ENCODE measurements at regions not wholly inside any gene's neighbourhood (a gene's known extent, or its start where the extent isn't known, plus 50 kb on each side); places are given as distances from the start of the nearest gene placed in this dataset.

DNA sequence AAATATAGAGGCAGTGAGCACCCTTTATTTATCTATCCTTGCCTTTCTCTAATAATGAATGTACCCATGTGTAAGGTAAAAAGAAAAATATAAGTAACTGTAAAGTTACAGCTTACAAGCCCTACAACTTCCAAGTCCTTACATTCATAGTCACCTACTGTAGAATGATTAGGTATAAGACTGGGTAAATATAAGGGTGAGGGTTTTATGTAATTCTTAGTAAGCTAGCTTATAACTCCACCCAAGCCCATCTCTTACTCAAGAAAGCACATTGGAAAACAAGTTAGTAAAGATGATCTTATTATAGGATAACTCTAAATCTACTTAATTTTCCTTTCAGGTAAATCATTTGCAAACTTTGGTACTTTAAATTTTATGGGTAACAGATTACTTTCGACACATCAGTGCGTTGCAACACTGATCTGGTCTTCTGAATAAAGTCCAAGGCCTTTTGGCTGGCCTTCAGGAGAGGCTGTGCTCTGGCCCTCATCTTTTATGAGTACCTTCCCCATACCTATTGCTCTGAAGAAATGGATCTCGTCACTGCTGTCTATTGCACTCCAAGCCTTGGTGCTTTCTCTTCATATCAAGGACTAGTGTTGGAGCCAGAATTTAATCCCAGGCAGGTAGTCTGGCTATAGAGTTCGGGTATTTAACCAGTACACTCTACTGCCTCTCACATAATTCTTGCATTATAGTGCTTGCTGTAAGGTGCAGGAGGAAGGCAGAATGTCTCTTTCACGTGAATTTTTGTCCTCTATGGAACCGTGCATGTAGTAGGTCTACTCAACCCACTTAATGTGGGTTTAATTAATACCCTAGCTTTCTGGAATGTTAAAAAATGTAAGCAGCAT, 443.6 kb upstream of the AR start:
- intact Hi-C loops (cut with micrococcal nuclease): no loop called here

More for the DNA sequence above, 443.6 kb upstream of the AR start:
- no peaks in the 10 kb centered on the region for H3K9me2 ChIP-seq (ENCODE audit: insufficient read depth)
- H3K9ac ChIP-seq (ENCODE audit: low read length): no peak overlapping the region
- no peak overlapping the region for H3K4me3 ChIP-seq (replicated peaks in 1 of 2; ENCODE audit: low read depth in 1 of 2, low read length in 2 of 2)
- ChIA-PET CTCF (no interaction called here), RAD21 (ENCODE audit: low non-redundant PET in 1 of 2, low total read pairs in 2 of 2, uncharacterized antibody in 2 of 2, unreplicated experiment in 2 of 2) (no interaction called here), POLR2A (no interaction called here)
- H3K27ac ChIP-seq (ENCODE audit: low read depth, low read length): no peak overlapping the region
- H3K9me3 ChIP-seq (ENCODE audit: control insufficient read depth in 1 of 2, insufficient read depth in 1 of 2, low read depth in 1 of 2, low read length in 2 of 2): no peaks in the 10 kb centered on the region
- ATAC-seq (no peak), DNase-seq (ENCODE audit: low read depth, low spot score) (no peak)
- TF ChIP-seq FOSL1 (IDR thresholded peaks at IDR 0.05; ENCODE audit: low read depth): no peak
- no peak for TF ChIP-seq SRF (IDR thresholded peaks at IDR 0.05; ENCODE audit: low read depth)
- TF ChIP-seq MAX (IDR thresholded peaks at IDR 0.05): no peak
- no peak for TF ChIP-seq EZH2phosphoT487 (IDR thresholded peaks at IDR 0.05; ENCODE audit: borderline replicate concordance)
- TF ChIP-seq RAD21 (IDR thresholded peaks at IDR 0.05; ENCODE audit: low read depth): no peak
- TF ChIP-seq EGR1 (IDR thresholded peaks at IDR 0.05; ENCODE audit: low read depth): no peak
- TF ChIP-seq SIN3A (IDR thresholded peaks at IDR 0.05; ENCODE audit: low read depth): no peak
- TF ChIP-seq EZH2 (IDR thresholded peaks at IDR 0.05): no peak
- no peak for TF ChIP-seq JUND (IDR thresholded peaks at IDR 0.05)
- TF ChIP-seq, protein P1, sequence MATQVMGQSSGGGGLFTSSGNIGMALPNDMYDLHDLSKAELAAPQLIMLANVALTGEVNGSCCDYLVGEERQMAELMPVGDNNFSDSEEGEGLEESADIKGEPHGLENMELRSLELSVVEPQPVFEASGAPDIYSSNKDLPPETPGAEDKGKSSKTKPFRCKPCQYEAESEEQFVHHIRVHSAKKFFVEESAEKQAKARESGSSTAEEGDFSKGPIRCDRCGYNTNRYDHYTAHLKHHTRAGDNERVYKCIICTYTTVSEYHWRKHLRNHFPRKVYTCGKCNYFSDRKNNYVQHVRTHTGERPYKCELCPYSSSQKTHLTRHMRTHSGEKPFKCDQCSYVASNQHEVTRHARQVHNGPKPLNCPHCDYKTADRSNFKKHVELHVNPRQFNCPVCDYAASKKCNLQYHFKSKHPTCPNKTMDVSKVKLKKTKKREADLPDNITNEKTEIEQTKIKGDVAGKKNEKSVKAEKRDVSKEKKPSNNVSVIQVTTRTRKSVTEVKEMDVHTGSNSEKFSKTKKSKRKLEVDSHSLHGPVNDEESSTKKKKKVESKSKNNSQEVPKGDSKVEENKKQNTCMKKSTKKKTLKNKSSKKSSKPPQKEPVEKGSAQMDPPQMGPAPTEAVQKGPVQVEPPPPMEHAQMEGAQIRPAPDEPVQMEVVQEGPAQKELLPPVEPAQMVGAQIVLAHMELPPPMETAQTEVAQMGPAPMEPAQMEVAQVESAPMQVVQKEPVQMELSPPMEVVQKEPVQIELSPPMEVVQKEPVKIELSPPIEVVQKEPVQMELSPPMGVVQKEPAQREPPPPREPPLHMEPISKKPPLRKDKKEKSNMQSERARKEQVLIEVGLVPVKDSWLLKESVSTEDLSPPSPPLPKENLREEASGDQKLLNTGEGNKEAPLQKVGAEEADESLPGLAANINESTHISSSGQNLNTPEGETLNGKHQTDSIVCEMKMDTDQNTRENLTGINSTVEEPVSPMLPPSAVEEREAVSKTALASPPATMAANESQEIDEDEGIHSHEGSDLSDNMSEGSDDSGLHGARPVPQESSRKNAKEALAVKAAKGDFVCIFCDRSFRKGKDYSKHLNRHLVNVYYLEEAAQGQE (IDR thresholded peaks at IDR 0.05; ENCODE audit: low read depth): no peak
- no peak for TF ChIP-seq ZFX (IDR thresholded peaks at IDR 0.05)
- TF ChIP-seq POLR2AphosphoS5 (IDR thresholded peaks at IDR 0.05; ENCODE audit: low read depth, low read length): no peak
- TF ChIP-seq, protein P2, sequence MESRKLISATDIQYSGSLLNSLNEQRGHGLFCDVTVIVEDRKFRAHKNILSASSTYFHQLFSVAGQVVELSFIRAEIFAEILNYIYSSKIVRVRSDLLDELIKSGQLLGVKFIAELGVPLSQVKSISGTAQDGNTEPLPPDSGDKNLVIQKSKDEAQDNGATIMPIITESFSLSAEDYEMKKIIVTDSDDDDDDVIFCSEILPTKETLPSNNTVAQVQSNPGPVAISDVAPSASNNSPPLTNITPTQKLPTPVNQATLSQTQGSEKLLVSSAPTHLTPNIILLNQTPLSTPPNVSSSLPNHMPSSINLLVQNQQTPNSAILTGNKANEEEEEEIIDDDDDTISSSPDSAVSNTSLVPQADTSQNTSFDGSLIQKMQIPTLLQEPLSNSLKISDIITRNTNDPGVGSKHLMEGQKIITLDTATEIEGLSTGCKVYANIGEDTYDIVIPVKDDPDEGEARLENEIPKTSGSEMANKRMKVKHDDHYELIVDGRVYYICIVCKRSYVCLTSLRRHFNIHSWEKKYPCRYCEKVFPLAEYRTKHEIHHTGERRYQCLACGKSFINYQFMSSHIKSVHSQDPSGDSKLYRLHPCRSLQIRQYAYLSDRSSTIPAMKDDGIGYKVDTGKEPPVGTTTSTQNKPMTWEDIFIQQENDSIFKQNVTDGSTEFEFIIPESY (IDR thresholded peaks at IDR 0.05; ENCODE audit: extremely low read depth, insufficient replicate concordance, low read length): no peak
- TF ChIP-seq, protein P3, sequence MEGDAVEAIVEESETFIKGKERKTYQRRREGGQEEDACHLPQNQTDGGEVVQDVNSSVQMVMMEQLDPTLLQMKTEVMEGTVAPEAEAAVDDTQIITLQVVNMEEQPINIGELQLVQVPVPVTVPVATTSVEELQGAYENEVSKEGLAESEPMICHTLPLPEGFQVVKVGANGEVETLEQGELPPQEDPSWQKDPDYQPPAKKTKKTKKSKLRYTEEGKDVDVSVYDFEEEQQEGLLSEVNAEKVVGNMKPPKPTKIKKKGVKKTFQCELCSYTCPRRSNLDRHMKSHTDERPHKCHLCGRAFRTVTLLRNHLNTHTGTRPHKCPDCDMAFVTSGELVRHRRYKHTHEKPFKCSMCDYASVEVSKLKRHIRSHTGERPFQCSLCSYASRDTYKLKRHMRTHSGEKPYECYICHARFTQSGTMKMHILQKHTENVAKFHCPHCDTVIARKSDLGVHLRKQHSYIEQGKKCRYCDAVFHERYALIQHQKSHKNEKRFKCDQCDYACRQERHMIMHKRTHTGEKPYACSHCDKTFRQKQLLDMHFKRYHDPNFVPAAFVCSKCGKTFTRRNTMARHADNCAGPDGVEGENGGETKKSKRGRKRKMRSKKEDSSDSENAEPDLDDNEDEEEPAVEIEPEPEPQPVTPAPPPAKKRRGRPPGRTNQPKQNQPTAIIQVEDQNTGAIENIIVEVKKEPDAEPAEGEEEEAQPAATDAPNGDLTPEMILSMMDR (IDR thresholded peaks at IDR 0.05 in 2 of 3, conservative IDR thresholded peaks at IDR 0.05 in 1 of 3; ENCODE audit: borderline replicate concordance in 1 of 3, insufficient read depth in 1 of 3, low read depth in 2 of 3, low read length in 2 of 3): no peak
- no peak for TF ChIP-seq ELF1 (IDR thresholded peaks at IDR 0.05; ENCODE audit: borderline replicate concordance, low read depth)
- no peak for TF ChIP-seq ATF3 (IDR thresholded peaks at IDR 0.05)
- no TSS peak for BruUV-seq (replicated peaks)
- no peak overlapping the region for H3K4me2 ChIP-seq (ENCODE audit: low read length)
- H3K36me3 ChIP-seq (ENCODE audit: control insufficient read depth in 1 of 2, insufficient read depth in 2 of 2, low read length in 2 of 2): no peaks in the 10 kb centered on the region
- no peaks in the 10 kb centered on the region for H3K79me2 ChIP-seq (ENCODE audit: insufficient read depth, low read length)
- H2AFZ ChIP-seq (ENCODE audit: low read depth, low read length, poor library complexity, severe bottlenecking): no peak overlapping the region
- H3K27me3 ChIP-seq (ENCODE audit: insufficient read depth, low read length): no peaks in the 10 kb centered on the region
- H4K20me1 ChIP-seq (ENCODE audit: insufficient read depth): no peaks in the 10 kb centered on the region
- no peaks in the 10 kb centered on the region for H3K4me1 ChIP-seq (ENCODE audit: control insufficient read depth in 1 of 2, insufficient read depth in 2 of 2, low read length in 2 of 2)

Data from HCT116 (cell line).